GM23338 (cell line): ENCODE measurements at regions not wholly inside any gene's neighbourhood (a gene's known extent, or its start where the extent isn't known, plus 50 kb on each side); places are given as distances from the start of the nearest gene placed in this dataset.
A peak's percentile ranks its signal among the peaks of the same experiment; 100 is the strongest.

Source experiments
- ATAC-seq: fragments of 200-7000 bp; cut with Tn5 transposase; 3 replicates; pipeline ENCODE4 v1.9.1; 2020
- DNase-seq: peaks from one replicate; pipeline ENCODE4 v3.0.0-alpha.2; 2015; ENCODE audit warnings: low spot score
- H2AFZ ChIP-seq: fragments of 200-600 bp; sonication (generic); 2 replicates; pipeline ENCODE4 v1.8.0; 2016; ENCODE audit warnings: antibody characterized with exemption, mild to moderate bottlenecking, moderate library complexity
- H3F3A ChIP-seq: fragments of 200-600 bp; sonication (generic); replicated peaks from 2 replicates; pipeline ENCODE4 v1.8.0; 2017; ENCODE audit warnings: antibody characterized with exemption, mixed run types, low read depth
- H3K27ac ChIP-seq: fragments of 200-600 bp; sonication (generic); 2 replicates; pipeline ENCODE4 v1.6.1; 2016; ENCODE audit warnings: low read depth
- H3K27me3 ChIP-seq: fragments of 200-600 bp; sonication (generic); 2 replicates; pipeline ENCODE4 v1.8.0; 2016; ENCODE audit warnings: mild to moderate bottlenecking, mixed run types, moderate library complexity; ENCODE audit not compliant: insufficient read depth
- H3K36me3 ChIP-seq: fragments of 200-600 bp; sonication (generic); 2 replicates; pipeline ENCODE4 v1.8.0; 2016; ENCODE audit warnings: mild to moderate bottlenecking; ENCODE audit not compliant: insufficient read depth
- H3K4me1 ChIP-seq: fragments of 200-600 bp; sonication (generic); 2 replicates; pipeline ENCODE4 v1.8.0; 2016; ENCODE audit warnings: mild to moderate bottlenecking, moderate library complexity; ENCODE audit not compliant: insufficient read depth
- H3K4me2 ChIP-seq: fragments of 200-600 bp; sonication (generic); 2 replicates; pipeline ENCODE4 v1.7.1; 2017; ENCODE audit warnings: mixed run types
- H3K4me3 ChIP-seq: fragments of 200-600 bp; sonication (generic); 2 replicates; pipeline ENCODE4 v1.6.1; 2016; ENCODE audit warnings: mixed run types
- H3K79me2 ChIP-seq: fragments of 200-600 bp; sonication (generic); replicated peaks from 2 replicates; pipeline ENCODE4 v1.8.0; 2017; ENCODE audit warnings: mild to moderate bottlenecking; ENCODE audit not compliant: insufficient read depth
- H3K9me2 ChIP-seq: fragments of 200-600 bp; sonication (generic); 2 replicates; pipeline ENCODE4 v1.8.0; 2017; ENCODE audit not compliant: insufficient read depth
- H4K20me1 ChIP-seq: fragments of 200-600 bp; sonication (generic); replicated peaks from 2 replicates; pipeline ENCODE4 v1.8.0; 2017; ENCODE audit warnings: mild to moderate bottlenecking; ENCODE audit not compliant: insufficient read depth
- H3K27ac Mint-ChIP-seq: 2 replicates; pipeline ENCODE4 v1.8.0; 2020; ENCODE audit warnings: inconsistent platforms, mild to moderate bottlenecking, moderate library complexity, mixed read lengths
- H3K27me3 Mint-ChIP-seq: 3 replicates; pipeline ENCODE4 v1.8.0; 2022; ENCODE audit warnings: low read depth, mild to moderate bottlenecking, moderate library complexity, mixed read lengths, inconsistent platforms; ENCODE audit not compliant: insufficient read depth, poor library complexity
- H3K36me3 Mint-ChIP-seq: 3 replicates; pipeline ENCODE4 v1.8.0; 2021; ENCODE audit warnings: low read depth, mild to moderate bottlenecking, inconsistent platforms, moderate library complexity, mixed read lengths
- H3K4me1 Mint-ChIP-seq: 3 replicates; pipeline ENCODE4 v1.8.0; 2020; ENCODE audit warnings: mild to moderate bottlenecking, inconsistent platforms, mixed read lengths
- H3K4me3 Mint-ChIP-seq: 3 replicates; pipeline ENCODE4 v1.8.0; 2021; ENCODE audit warnings: moderate library complexity, mild to moderate bottlenecking, inconsistent platforms, mixed read lengths
- H3K9me3 Mint-ChIP-seq: 3 replicates; pipeline ENCODE4 v1.8.0; 2020; ENCODE audit warnings: moderate library complexity, mild to moderate bottlenecking, inconsistent platforms, mixed read lengths
- CTCF ChIP-seq, 2 experiments: fragments of 200-600 bp in 1 of 2; sonication (generic) in 1 of 2; conservative IDR thresholded peaks; 2 replicates each; pipeline versions ENCODE4 v1.5.1 to v1.6.1; 2016 to 2017; ENCODE audit warnings: antibody characterized with exemption in 2 of 2, low read depth in 2 of 2, mild to moderate bottlenecking in 2 of 2, moderate library complexity in 1 of 2
- EZH2 ChIP-seq: fragments of 200-600 bp; sonication (generic); IDR thresholded peaks from one replicate; pipeline ENCODE4 v1.8.0; 2017; ENCODE audit warnings: antibody characterized with exemption, mild to moderate bottlenecking, low read depth; ENCODE audit not compliant: unreplicated experiment
- EZH2phosphoT487 ChIP-seq: fragments of 200-600 bp; sonication (generic); IDR thresholded peaks from one replicate; pipeline ENCODE4 v1.8.1; 2018; ENCODE audit warnings: antibody characterized with exemption; ENCODE audit not compliant: unreplicated experiment
- JUNB ChIP-seq: IDR thresholded peaks from one replicate; pipeline ENCODE4 v1.6.1; 2016; ENCODE audit warnings: antibody characterized with exemption; ENCODE audit not compliant: unreplicated experiment
- NANOG ChIP-seq: IDR thresholded peaks from 2 replicates; pipeline ENCODE4 v1.6.1; 2016; ENCODE audit warnings: antibody characterized with exemption, borderline replicate concordance
- POLR2AphosphoS5 ChIP-seq: IDR thresholded peaks from 2 replicates; pipeline ENCODE4 v1.6.1; 2016; ENCODE audit warnings: antibody characterized with exemption, low read depth
- STAT1 ChIP-seq: IDR thresholded peaks from one replicate; pipeline ENCODE4 v1.6.1; 2016; ENCODE audit warnings: antibody characterized with exemption; ENCODE audit not compliant: unreplicated experiment
- ZNF114 ChIP-seq: fragments of 250-450 bp; sonication (Bioruptor Pico); IDR thresholded peaks from 2 replicates; pipeline ENCODE4 v1.5.0; 2020; ENCODE audit warnings: mild to moderate bottlenecking, moderate library complexity
- ZNF331 ChIP-seq: fragments of 250-450 bp; sonication (Bioruptor Pico); IDR thresholded peaks from 2 replicates; pipeline ENCODE4 v1.5.0; 2020; ENCODE audit warnings: low read depth, mild to moderate bottlenecking, moderate library complexity
- TF ChIP-seq, protein P1 (sequence below): IDR thresholded peaks from 2 replicates; pipeline ENCODE4 v1.6.1; 2016; ENCODE audit warnings: antibody characterized with exemption
- TF ChIP-seq, protein P2 (sequence below): fragments of 250-450 bp; sonication (Bioruptor Pico); IDR thresholded peaks from 2 replicates; pipeline ENCODE4 v1.5.0; 2020; ENCODE audit warnings: mild to moderate bottlenecking, moderate library complexity

DNA sequence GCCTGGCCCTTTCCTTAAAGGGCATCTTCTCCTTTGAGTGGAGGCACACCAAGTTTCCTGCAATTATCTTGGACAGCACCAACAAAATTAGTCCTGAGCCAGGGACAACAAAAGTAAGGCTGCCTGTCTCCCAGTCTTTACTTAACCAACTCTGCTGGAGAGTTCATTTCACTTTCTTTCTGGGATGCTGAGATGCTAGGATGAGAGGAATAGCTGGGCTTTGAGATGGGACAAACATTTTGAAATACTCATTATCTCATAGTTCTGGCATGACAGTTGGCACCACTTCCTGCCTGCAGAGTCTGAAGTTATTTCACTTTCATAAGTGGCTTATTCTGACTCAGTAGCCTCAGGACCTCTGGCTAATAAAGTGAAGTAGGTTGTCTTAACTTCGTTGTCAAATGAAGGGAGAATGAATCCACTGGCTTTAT, 157.0 kb downstream of the C9orf152 start:
- Histone ChIP-seq H3K27me3 (peaks cover 25% of the 10 kb centered on the region), H3K9me2 (no peaks in the 10 kb centered on the region), H3K4me2 (peak overlapping the region; percentile 36; the same call in 1 of the 2 replicates), H3F3A (peaks cover 7% of the 10 kb centered on the region; the same call in 1 of the 2 replicates), H2AFZ (no peak overlapping the region), H3K4me1 (peaks cover 20% of the 10 kb centered on the region), H4K20me1 (peaks cover 32% of the 10 kb centered on the region), H3K36me3 (no peaks in the 10 kb centered on the region), H3K79me2 (peaks cover 74% of the 10 kb centered on the region), H3K4me3 (no peak overlapping the region), H3K27ac (no peak overlapping the region)
- Mint-ChIP-seq H3K27ac (no peak overlapping the region), H3K27me3 (peaks cover 22% of the 10 kb centered on the region), H3K4me1 (peaks cover 46% of the 10 kb centered on the region), H3K9me3 (no peaks in the 10 kb centered on the region), H3K4me3 (peak overlapping the region; percentile 19; the same call in 1 of the 3 replicates), H3K36me3 (peaks cover 6% of the 10 kb centered on the region; the same call in 2 of the 3 replicates)
- DNase-seq (no peak), ATAC-seq (no peak)
- TF ChIP-seq NANOG (no peak), CTCF (conservative IDR thresholded peaks at IDR 0.05; ENCODE audit: low read depth in 2 of 2) (no peak), STAT1 (no peak), ZNF331 (CRISPR knock-in tag) (no peak)
- TF ChIP-seq, protein P1, sequence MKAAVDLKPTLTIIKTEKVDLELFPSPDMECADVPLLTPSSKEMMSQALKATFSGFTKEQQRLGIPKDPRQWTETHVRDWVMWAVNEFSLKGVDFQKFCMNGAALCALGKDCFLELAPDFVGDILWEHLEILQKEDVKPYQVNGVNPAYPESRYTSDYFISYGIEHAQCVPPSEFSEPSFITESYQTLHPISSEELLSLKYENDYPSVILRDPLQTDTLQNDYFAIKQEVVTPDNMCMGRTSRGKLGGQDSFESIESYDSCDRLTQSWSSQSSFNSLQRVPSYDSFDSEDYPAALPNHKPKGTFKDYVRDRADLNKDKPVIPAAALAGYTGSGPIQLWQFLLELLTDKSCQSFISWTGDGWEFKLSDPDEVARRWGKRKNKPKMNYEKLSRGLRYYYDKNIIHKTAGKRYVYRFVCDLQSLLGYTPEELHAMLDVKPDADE, result no peak

DNA sequence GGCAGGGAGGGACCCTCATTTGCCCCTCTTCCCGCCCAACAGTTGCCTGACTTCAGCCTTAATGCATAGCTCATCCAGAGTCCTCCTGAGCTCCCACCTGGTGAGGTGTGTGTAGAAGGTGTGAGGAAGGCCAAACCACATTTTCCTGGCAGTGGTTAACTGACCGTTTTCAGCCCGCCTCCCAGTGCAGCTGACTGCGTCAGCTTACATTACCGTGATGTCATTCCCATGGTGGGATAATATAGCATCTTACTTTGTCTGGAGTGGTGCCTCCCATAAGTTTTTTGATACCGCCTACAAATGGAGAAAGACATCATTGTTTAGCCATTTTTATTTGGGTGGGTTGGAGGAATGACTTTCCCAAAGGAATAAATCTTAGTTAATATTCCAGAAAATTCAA, 151.9 kb downstream of the C9orf152 start:
- no peaks in the 10 kb centered on the region for H3K36me3 ChIP-seq
- Mint-ChIP-seq H3K27me3 (peaks cover 5% of the 10 kb centered on the region), H3K36me3 (peaks cover 19% of the 10 kb centered on the region), H3K4me1 (peaks cover 47% of the 10 kb centered on the region), H3K27ac (no peak overlapping the region), H3K4me3 (no peak overlapping the region), H3K9me3 (no peaks in the 10 kb centered on the region)
- peaks cover 16% of the 10 kb centered on the region for H3K4me1 ChIP-seq
- H2AFZ ChIP-seq, result no peak overlapping the region
- no peak overlapping the region for H3K4me2 ChIP-seq
- no peaks in the 10 kb centered on the region for H3K9me2 ChIP-seq
- no peak for DNase-seq
- peaks cover under 1% of the 10 kb centered on the region; the same call in 1 of the 2 replicates for H3K27me3 ChIP-seq
- no peak overlapping the region for H3K4me3 ChIP-seq
- H3K79me2 ChIP-seq, result peaks cover 96% of the 10 kb centered on the region
- H3F3A ChIP-seq, result no peaks in the 10 kb centered on the region
- no peak for ATAC-seq
- peaks cover 37% of the 10 kb centered on the region for H4K20me1 ChIP-seq
- H3K27ac ChIP-seq, result no peak overlapping the region
- no peak for TF ChIP-seq JUNB
- TF ChIP-seq, protein P2, sequence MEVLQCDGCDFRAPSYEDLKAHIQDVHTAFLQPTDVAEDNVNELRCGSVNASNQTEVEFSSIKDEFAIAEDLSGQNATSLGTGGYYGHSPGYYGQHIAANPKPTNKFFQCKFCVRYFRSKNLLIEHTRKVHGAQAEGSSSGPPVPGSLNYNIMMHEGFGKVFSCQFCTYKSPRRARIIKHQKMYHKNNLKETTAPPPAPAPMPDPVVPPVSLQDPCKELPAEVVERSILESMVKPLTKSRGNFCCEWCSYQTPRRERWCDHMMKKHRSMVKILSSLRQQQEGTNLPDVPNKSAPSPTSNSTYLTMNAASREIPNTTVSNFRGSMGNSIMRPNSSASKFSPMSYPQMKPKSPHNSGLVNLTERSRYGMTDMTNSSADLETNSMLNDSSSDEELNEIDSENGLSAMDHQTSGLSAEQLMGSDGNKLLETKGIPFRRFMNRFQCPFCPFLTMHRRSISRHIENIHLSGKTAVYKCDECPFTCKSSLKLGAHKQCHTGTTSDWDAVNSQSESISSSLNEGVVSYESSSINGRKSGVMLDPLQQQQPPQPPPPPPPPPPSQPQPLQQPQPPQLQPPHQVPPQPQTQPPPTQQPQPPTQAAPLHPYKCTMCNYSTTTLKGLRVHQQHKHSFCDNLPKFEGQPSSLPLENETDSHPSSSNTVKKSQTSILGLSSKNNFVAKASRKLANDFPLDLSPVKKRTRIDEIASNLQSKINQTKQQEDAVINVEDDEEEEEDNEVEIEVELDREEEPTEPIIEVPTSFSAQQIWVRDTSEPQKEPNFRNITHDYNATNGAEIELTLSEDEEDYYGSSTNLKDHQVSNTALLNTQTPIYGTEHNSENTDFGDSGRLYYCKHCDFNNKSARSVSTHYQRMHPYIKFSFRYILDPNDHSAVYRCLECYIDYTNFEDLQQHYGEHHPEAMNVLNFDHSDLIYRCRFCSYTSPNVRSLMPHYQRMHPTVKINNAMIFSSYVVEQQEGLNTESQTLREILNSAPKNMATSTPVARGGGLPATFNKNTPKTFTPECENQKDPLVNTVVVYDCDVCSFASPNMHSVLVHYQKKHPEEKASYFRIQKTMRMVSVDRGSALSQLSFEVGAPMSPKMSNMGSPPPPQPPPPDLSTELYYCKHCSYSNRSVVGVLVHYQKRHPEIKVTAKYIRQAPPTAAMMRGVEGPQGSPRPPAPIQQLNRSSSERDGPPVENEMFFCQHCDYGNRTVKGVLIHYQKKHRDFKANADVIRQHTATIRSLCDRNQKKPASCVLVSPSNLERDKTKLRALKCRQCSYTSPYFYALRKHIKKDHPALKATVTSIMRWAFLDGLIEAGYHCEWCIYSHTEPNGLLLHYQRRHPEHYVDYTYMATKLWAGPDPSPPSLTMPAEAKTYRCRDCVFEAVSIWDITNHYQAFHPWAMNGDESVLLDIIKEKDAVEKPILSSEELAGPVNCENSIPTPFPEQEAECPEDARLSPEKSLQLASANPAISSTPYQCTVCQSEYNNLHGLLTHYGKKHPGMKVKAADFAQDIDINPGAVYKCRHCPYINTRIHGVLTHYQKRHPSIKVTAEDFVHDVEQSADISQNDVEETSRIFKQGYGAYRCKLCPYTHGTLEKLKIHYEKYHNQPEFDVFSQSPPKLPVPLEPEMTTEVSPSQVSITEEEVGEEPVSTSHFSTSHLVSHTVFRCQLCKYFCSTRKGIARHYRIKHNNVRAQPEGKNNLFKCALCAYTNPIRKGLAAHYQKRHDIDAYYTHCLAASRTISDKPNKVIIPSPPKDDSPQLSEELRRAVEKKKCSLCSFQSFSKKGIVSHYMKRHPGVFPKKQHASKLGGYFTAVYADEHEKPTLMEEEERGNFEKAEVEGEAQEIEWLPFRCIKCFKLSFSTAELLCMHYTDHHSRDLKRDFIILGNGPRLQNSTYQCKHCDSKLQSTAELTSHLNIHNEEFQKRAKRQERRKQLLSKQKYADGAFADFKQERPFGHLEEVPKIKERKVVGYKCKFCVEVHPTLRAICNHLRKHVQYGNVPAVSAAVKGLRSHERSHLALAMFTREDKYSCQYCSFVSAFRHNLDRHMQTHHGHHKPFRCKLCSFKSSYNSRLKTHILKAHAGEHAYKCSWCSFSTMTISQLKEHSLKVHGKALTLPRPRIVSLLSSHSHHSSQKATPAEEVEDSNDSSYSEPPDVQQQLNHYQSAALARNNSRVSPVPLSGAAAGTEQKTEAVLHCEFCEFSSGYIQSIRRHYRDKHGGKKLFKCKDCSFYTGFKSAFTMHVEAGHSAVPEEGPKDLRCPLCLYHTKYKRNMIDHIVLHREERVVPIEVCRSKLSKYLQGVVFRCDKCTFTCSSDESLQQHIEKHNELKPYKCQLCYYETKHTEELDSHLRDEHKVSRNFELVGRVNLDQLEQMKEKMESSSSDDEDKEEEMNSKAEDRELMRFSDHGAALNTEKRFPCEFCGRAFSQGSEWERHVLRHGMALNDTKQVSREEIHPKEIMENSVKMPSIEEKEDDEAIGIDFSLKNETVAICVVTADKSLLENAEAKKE, result no peak
- no peak for TF ChIP-seq CTCF (conservative IDR thresholded peaks at IDR 0.05; ENCODE audit: low read depth in 2 of 2)
- no peak for TF ChIP-seq EZH2phosphoT487
- no peak for TF ChIP-seq EZH2
- TF ChIP-seq STAT1, result no peak
- TF ChIP-seq ZNF114, result no peak
- no peak for TF ChIP-seq NANOG
- TF ChIP-seq POLR2AphosphoS5, result no peak
